GM21515 (cell line): ENCODE measurements at regions not wholly inside any gene's neighbourhood (a gene's known extent, or its start where the extent isn't known, plus 50 kb on each side); places are given as distances from the start of the nearest gene placed in this dataset.

ENCODE experiments used
- ATAC-seq: cut with Tn5 transposase; IDR thresholded peaks from one replicate; pipeline ENCODE4 v1.9.1; 2021; ENCODE audit not compliant: unreplicated experiment

- no peak for ATAC-seq
Measured at GRCh38 chr2:5036256-5036655, 655.9 kb upstream of the SOX11 start.

- no peak for ATAC-seq
Measured at GRCh38 chr2:5039241-5039975, 652.8 kb upstream of the SOX11 start.

- ATAC-seq: no peak
Measured at GRCh38 chr2:5040571-5040970, 651.6 kb upstream of the SOX11 start.

- no peak for ATAC-seq
Measured at GRCh38 chr2:5041501-5041900, 650.7 kb upstream of the SOX11 start.

GRCh38 chr2:5042666-5043440, 649.3 kb upstream of the SOX11 start:
- ATAC-seq: no peak

GRCh38 chr2:5051300-5051699, 640.9 kb upstream of the SOX11 start:
- ATAC-seq: no peak

- no peak for ATAC-seq
Measured at GRCh38 chr2:5052905-5053304, 639.3 kb upstream of the SOX11 start.

GRCh38 chr2:5057891-5058351, 634.3 kb upstream of the SOX11 start:
- no peak for ATAC-seq

GRCh38 chr2:5060956-5061355, 631.2 kb upstream of the SOX11 start:
- no peak for ATAC-seq

GRCh38 chr2:5064687-5065086, 627.5 kb upstream of the SOX11 start:
- no peak for ATAC-seq

GRCh38 chr2:5067816-5068215, 624.4 kb upstream of the SOX11 start:
- ATAC-seq: no peak

GRCh38 chr2:5070257-5070656, 621.9 kb upstream of the SOX11 start:
- ATAC-seq: no peak

- no peak for ATAC-seq
Measured at GRCh38 chr2:5074733-5075132, 617.5 kb upstream of the SOX11 start.

- no peak for ATAC-seq
Measured at GRCh38 chr2:5076599-5076998, 615.6 kb upstream of the SOX11 start.

- ATAC-seq: no peak
Measured at GRCh38 chr2:5077479-5078089, 614.6 kb upstream of the SOX11 start.

- no peak for ATAC-seq
Measured at GRCh38 chr2:5083402-5083801, 608.8 kb upstream of the SOX11 start.

- no peak for ATAC-seq
Measured at GRCh38 chr2:5089409-5089808, 602.8 kb upstream of the SOX11 start.

- no peak for ATAC-seq
Measured at GRCh38 chr2:5093056-5093455, 599.1 kb upstream of the SOX11 start.

GRCh38 chr2:5093518-5093917, 598.7 kb upstream of the SOX11 start:
- no peak for ATAC-seq

GRCh38 chr2:5094192-5094591, 598.0 kb upstream of the SOX11 start:
- no peak for ATAC-seq

- no peak for ATAC-seq
Measured at GRCh38 chr2:5098286-5098685, 593.9 kb upstream of the SOX11 start.

GRCh38 chr2:5102823-5103222, 589.4 kb upstream of the SOX11 start:
- ATAC-seq: no peak
